Endothelial cell (in vitro differentiated cells): ENCODE measurements at regions not wholly inside any gene's neighbourhood (a gene's known extent, or its start where the extent isn't known, plus 50 kb on each side); places are given as distances from the start of the nearest gene placed in this dataset.
A peak's percentile ranks its signal among the peaks of the same experiment; 100 is the strongest.

Experiments used
- DNase-seq: peaks from one replicate; pipeline ENCODE4 v3.0.0; 2021; ENCODE audit warnings: low spot score
- H3K27ac Mint-ChIP-seq: one replicate; pipeline ENCODE4 v1.8.0; 2021; ENCODE audit warnings: mixed read lengths, inconsistent platforms; ENCODE audit not compliant: unreplicated experiment
- H3K27me3 Mint-ChIP-seq: one replicate; pipeline ENCODE4 v1.8.0; 2021; ENCODE audit warnings: mild to moderate bottlenecking, moderate library complexity, mixed read lengths, inconsistent platforms; ENCODE audit not compliant: unreplicated experiment
- H3K36me3 Mint-ChIP-seq: one replicate; pipeline ENCODE4 v1.8.0; 2021; ENCODE audit warnings: mild to moderate bottlenecking, low read depth, mixed read lengths, inconsistent platforms; ENCODE audit not compliant: unreplicated experiment
- H3K4me1 Mint-ChIP-seq: one replicate; pipeline ENCODE4 v1.8.0; 2021; ENCODE audit warnings: mild to moderate bottlenecking, mixed read lengths, inconsistent platforms; ENCODE audit not compliant: unreplicated experiment
- H3K4me3 Mint-ChIP-seq: one replicate; pipeline ENCODE4 v1.8.0; 2021; ENCODE audit warnings: mild to moderate bottlenecking, mixed read lengths, inconsistent platforms; ENCODE audit not compliant: unreplicated experiment
- H3K9me3 Mint-ChIP-seq: one replicate; pipeline ENCODE4 v1.8.0; 2021; ENCODE audit warnings: mixed read lengths, inconsistent platforms; ENCODE audit not compliant: unreplicated experiment
- TF ChIP-seq, protein P1 (sequence below): fragments of 200-600 bp; sonication (generic); IDR thresholded peaks from one replicate; pipeline ENCODE4 v1.5.0; 2021; ENCODE audit warnings: antibody characterized with exemption; ENCODE audit not compliant: unreplicated experiment

DNA sequence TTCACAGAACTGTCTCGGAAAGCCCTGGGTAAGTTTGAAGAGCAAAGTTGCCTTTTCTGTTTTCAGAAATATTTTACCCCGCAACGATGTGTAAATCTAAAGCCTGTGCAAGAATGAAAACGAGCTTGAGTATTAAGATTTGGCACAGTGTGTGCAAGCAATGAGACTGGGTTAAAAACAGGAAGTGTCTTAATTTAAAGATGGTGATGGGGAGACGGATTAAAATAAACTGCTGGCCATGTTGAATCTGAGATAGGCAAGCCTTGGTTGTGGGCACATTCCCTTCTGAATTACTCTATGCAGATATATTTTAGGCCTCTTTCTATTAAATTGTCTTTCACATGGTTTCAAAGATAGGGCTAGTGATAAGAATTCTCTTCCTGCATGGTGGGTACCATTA lies 294.2 kb upstream of the DMRT1 start:
- Mint-ChIP-seq H3K27ac (peak overlapping the region; percentile 91), H3K4me1 (peaks cover 50% of the 10 kb centered on the region), H3K4me3 (peak overlapping the region; percentile 70), H3K36me3 (peaks cover 10% of the 10 kb centered on the region), H3K9me3 (no peaks in the 10 kb centered on the region), H3K27me3 (peaks cover 5% of the 10 kb centered on the region)
- no peak for DNase-seq
- TF ChIP-seq, protein P1, sequence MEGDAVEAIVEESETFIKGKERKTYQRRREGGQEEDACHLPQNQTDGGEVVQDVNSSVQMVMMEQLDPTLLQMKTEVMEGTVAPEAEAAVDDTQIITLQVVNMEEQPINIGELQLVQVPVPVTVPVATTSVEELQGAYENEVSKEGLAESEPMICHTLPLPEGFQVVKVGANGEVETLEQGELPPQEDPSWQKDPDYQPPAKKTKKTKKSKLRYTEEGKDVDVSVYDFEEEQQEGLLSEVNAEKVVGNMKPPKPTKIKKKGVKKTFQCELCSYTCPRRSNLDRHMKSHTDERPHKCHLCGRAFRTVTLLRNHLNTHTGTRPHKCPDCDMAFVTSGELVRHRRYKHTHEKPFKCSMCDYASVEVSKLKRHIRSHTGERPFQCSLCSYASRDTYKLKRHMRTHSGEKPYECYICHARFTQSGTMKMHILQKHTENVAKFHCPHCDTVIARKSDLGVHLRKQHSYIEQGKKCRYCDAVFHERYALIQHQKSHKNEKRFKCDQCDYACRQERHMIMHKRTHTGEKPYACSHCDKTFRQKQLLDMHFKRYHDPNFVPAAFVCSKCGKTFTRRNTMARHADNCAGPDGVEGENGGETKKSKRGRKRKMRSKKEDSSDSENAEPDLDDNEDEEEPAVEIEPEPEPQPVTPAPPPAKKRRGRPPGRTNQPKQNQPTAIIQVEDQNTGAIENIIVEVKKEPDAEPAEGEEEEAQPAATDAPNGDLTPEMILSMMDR = no peak

DNA sequence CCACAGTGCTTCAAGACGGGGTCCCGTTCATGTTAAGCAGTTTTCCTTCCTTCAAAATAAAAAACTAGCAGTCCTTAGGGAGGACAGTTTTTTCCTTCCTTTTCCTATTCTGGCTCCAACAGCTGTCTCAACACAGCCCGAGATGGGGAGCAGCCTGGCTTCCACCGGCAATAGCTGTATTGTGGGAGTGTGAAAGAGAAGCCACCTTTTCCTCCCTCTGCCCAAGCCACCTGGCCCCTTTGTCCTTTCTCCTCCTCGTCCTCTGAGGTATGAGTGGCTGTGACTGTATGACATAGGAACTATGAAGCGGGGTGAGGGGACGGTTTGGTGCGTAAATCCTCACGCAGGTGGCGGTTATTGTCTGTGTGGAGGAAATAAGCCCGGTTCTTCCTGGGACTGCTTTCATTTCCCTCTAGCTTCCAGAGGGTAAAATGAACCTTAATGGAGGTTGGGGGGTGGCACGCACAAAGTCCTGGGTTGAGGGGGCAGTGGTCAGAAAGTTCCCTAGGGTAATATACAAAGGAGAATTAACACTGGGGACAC lies 292.0 kb upstream of the DMRT1 start:
- Mint-ChIP-seq H3K4me3 (no peak overlapping the region), H3K27me3 (peaks cover 5% of the 10 kb centered on the region), H3K36me3 (peaks cover 10% of the 10 kb centered on the region), H3K27ac (peak overlapping the region; percentile 95), H3K9me3 (no peaks in the 10 kb centered on the region), H3K4me1 (peaks cover 46% of the 10 kb centered on the region)
- TF ChIP-seq, protein P1 = no peak
- DNase-seq = peak; percentile 14

DNA sequence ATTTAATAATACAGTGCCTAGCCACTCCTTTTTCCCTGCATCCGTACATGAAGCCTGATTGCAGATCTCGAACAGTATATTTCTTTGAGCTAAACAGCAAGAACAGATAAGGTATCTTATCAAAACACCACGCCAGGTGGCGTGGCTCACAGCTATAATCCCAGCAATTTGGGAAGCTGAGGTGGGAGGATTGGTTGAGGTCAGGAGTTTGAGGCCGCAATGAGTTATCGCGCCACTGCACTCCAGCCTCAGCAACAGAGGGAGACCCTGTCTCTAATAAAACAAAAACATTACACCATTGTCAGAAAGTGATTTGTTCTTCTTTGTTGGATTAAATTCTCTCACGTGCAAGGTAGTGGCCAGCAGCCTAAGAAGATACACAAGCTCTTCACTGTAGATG lies 291.2 kb upstream of the DMRT1 start:
- Mint-ChIP-seq H3K4me3 (no peak overlapping the region), H3K36me3 (peaks cover 7% of the 10 kb centered on the region)
- no peak for DNase-seq

GRCh38 chr9:551986-552929 lies 289.2 kb upstream of the DMRT1 start:
- DNase-seq = no peak

More for the DNA sequence above, 291.2 kb upstream of the DMRT1 start:
- Mint-ChIP-seq H3K9me3 (no peaks in the 10 kb centered on the region), H3K27me3 (peaks cover 3% of the 10 kb centered on the region), H3K27ac (peak overlapping the region; percentile 48), H3K4me1 (peaks cover 40% of the 10 kb centered on the region)
- TF ChIP-seq, protein P1 = no peak

More at GRCh38 chr9:551986-552929, 289.2 kb upstream of the DMRT1 start:
- H3K4me3 Mint-ChIP-seq = no peak overlapping the region
- H3K27ac Mint-ChIP-seq = no peak overlapping the region
- no peaks in the 10 kb centered on the region for H3K9me3 Mint-ChIP-seq
- H3K4me1 Mint-ChIP-seq = peaks cover 30% of the 10 kb centered on the region
- H3K27me3 Mint-ChIP-seq = peaks cover 2% of the 10 kb centered on the region
- peaks cover 6% of the 10 kb centered on the region for H3K36me3 Mint-ChIP-seq
- TF ChIP-seq, protein P1 = no peak
